ENCODE measurements at regions not wholly inside any gene's neighbourhood (a gene's known extent, or its start where the extent isn't known, plus 50 kb on each side); places are given as distances from the start of the nearest gene placed in this dataset.

GRCh38 chr6:2534406-2535042, 216.2 kb downstream of the MYLK4 start:
- DNase-seq: no peak

- no peak for DNase-seq
Measured at GRCh38 chr6:2531426-2532215, 219.1 kb downstream of the MYLK4 start.

DNA sequence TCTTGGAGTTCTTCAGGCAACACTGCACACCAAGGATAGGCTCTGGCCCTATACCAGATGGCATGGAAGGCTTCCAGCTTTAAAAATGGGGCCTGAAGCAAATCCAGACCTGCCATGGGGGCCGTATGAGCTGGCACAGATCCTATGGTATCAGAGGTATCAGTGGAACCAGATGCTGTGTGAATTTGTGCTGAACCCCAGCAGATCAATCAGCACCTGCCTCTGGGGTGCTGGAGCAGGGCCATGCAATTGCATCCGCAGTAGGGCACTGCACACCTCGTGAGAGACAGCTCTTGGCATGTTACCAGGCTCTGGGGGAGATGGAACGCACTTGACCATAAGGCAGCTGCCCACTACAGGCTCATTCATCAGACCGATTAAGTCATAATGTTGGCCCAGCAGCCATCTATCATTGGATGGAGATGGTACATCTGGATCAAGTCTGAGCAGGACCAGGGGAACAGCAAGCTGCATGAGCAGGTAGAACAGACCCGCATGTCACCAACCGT, 221.5 kb downstream of the MYLK4 start:
- DNase-seq: peak; percentile 69

DNA sequence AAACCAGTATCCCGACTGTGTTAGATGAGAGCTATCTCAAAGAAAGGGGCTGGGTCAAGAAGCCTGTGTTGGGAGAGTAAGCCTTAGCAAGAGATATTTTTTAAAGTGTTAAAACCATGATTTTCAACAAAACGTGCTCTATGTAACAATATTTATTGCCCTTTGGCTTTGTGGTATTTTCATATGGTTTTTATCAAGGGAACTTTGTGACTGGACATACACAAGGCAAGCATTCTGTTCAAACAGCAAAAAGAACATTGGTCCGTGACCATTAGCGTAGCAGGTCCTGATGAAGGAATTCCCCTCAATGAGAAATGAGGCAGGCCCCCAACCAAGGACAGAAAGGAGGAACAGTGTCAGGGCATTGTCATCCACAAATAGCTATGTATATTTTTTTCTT, 222.6 kb downstream of the MYLK4 start:
- DNase-seq: no peak

DNA sequence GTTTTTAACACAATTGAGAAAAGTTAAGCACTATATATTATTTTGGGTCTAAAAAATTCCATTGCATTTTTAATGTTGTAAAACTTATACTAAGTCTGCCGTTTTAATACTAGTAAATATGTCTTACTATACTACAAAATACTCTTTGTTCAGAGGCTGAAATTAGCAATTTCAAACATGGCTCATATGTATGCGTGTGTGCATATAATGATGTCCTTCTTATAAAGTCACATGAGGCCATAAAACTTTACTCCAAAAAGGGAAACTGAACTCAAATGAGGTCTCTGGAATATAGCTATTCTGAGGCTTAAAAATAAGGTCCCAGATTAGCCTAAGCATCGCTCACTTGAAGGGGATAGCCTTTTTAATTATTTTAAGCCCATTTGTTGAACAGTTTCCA, 224.0 kb downstream of the MYLK4 start:
- no peak for DNase-seq

GRCh38 chr6:2524090-2524489, 226.6 kb downstream of the MYLK4 start:
- no peak for DNase-seq

DNA sequence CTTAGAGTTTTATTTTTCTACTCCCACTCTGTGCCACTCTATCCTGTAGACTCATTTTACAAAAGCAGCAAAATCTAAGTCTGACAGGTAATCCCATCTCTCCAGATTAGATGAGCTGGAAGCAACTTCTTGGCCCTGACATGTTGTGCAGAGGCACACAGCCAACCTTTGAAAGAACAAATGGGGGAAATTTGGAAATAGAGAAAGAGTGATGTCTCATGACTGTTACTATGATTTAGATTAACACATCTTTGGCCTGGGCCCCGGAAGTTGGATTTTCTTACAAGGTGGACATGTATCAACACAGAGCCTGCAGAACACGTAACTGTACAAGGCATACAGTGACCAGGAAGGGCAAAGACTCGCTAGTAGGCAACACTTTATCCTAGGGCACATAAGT, 227.7 kb downstream of the MYLK4 start:
- DNase-seq: no peak

GRCh38 chr6:2522521-2522920, 228.2 kb downstream of the MYLK4 start:
- DNase-seq: no peak

DNA sequence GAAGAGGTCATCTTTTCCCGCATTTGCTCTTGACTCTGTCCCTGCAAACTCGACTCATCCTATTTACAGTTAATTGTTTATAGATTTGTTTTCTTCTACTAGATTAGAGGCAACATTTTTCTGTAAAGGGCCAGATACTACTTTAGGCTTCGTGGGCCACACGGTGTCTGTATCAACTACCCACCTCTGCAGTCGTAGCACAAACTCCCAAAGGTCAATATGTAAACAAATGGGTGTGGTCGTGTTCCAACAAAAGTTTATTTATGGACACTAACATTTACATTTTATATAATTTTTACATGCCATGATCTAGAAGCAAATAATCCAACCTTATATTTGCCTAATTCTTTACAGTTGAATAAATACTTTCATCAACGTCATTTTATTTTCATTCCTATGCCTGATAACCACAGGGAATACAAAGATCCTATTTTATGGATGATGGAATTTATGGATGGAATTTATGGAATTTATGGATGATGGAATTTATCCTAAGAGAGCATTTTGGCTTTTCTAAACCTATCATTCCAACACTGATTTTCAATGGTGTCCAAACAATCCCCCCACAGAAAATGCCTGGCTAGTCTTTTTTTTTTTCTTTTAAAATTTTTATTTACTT, 232.8 kb downstream of the MYLK4 start:
- DNase-seq: no peak

- DNase-seq: no peak
Measured at GRCh38 chr6:2517401-2517800, 233.3 kb downstream of the MYLK4 start.

DNA sequence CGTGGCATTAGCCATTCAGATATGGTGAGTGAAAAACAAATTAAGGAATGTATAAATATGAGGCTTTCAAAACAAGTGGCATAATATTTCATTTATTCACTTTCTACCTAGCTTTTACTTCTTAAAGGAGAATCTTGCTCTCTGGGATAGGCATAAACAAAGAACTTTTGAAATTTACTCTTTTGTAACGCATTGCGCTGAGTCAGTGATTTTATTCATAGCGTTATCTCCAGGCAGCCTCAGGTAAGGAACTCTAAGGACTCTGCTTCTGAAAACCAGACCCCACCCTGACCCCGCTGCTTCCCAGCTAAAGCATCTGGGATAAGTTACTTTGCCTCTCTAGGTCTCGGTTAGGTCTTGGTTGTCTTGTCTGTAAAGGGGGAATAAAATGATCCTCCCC, 234.7 kb downstream of the MYLK4 start:
- DNase-seq: no peak

DNA sequence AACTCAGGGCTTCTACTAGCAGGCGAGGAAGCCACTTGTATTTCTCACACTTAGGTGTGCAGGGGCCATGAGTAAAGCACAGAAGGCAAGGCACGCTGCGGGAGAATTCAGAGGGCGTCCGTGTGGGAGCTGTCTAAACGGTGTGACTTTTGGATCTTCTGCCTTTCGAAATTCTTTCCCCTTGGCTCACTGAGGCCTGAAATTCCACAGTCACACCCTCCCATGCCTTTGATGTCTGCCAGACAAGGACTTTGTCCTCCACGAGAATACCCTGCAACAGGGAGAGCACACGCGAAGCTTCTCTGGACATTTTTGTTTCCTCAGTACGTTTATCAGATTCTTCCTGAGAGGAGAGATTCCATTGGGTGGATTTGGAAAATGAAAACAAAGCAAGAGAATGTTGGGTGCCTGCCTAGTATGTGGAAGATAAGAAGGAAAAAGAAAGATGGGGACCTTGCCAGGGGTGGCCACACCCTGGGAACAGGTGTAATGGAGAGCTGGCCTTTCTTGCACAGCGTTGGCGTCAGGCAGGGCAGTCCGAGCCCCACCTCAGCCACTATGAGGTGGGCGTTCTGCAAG, 235.7 kb downstream of the MYLK4 start:
- no peak for DNase-seq

GRCh38 chr6:2512802-2513201, 237.9 kb downstream of the MYLK4 start:
- no peak for DNase-seq

DNA sequence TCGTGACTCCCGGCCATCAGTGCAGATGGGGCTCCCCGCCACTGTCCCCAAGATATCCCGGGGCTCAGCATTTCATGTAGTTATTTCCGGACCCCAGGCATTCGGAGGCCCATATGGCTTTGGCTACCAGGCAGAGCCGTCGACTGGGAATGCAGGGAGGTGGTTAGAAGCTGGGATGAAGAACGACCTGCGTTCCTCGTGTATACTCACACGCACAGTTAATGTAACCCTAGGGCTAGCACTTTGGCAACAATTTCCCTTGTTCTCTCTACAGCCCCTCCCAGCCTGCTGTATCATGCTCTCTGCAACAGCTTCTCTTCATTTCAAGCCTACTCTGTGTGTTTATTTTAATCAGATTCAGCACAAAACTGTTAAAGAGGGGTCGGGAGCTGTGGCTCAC, 240.4 kb downstream of the MYLK4 start:
- DNase-seq: no peak

- no peak for DNase-seq
Measured at GRCh38 chr6:2509711-2510110, 241.0 kb downstream of the MYLK4 start.

GRCh38 chr6:2508071-2508470, 242.7 kb downstream of the MYLK4 start:
- DNase-seq: no peak

DNA sequence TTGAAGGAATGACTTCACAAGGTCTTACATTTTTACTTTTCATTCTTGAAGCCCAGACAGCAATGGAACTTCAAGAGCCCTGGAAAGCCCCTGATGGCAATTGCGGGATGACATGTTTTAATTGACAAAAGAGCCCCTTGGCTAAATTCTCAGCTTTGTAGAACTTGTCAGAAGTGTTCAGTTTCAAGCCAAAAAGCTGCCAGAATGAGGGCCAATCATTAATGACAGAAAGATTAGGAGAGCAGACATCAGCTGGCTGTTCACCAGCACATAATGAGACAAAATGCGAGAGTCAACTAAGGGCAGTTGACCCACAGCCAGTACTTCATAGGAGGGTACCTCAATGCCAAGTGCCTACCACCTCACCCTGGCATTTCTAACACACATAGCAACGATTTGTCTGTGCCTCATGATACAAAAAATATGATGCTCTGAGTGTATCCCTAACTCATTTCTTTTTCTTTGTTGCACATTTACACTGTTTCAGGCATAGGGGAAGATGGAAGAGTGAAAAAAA, 243.1 kb downstream of the MYLK4 start:
- no peak for DNase-seq

GRCh38 chr6:2507016-2507415, 243.7 kb downstream of the MYLK4 start:
- DNase-seq: no peak

- DNase-seq: no peak
Measured at GRCh38 chr6:2505624-2506023, 245.1 kb downstream of the MYLK4 start.

DNA sequence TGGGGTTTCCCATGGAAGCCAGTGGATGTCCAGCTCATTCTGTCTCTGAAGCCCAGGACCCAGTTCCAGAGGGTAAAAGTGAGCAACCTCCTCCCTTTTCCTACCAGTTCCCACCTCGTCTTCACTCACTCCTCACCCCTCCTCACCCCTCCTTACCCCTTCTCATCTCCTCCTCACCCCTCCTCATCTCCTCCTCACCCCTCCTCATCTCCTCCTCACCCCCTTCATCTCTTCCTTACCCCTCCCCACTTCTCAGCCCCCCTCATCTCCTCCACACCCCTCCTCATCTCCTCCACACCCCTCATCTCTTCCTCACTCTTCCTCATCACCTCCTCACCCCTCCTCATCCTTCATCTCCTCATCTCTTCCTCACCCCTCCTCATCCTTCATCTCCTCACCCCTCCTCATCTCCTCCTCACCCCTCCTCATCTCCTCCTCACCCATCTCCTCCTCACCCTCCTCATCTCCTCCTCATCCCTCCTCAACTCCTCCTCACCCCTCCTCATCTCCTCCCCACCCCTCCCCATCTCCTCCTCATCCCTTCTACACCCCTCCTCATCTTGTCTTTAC, 246.1 kb downstream of the MYLK4 start:
- no peak for DNase-seq

GRCh38 chr6:2503816-2504494, 246.8 kb downstream of the MYLK4 start:
- no peak for DNase-seq

DNA sequence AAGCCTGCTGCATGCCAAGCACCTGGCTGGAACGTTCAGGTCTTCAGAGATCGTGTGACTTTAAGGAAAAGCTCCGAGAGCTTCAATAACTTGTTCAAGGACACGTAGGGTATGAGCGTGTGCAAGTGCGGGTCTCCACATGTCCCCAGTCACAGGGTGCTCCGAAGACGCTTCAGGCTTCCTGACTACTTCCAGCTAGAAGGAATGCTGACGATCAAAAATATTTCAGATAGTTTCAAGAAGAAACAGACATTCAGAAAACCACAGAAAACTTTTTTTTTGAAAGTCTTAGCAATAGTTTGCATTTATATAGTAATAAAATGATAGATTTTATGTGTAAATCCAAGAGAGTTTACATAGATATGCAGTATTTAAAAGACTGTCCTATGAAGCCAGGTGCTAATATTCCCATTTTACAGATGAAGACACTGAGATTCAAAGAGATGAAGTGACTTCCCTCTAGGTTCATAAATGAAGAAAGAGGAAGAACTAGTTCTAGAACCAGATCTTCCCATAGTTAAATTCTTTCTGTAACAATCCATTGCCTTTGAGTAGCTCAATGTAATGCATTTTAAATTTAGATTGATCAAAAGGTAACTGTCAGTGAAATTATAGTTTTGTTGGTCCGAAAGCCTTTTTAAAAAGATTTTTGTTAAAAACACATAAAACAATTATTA, 247.6 kb downstream of the MYLK4 start:
- DNase-seq: no peak

All from DMS79 (cell line).